ENCODE measurements at regions not wholly inside any gene's neighbourhood (a gene's known extent, or its start where the extent isn't known, plus 50 kb on each side); places are given as distances from the start of the nearest gene placed in this dataset.

- DNase-seq (ENCODE audit: low read depth, low spot score) (no peak), ATAC-seq (no peak)
- POLR2A ChIA-PET: no interaction called here
- BruUV-seq (replicated peaks): no TSS peak
- no peak overlapping the region for H3K9ac ChIP-seq (ENCODE audit: low read length)
- H4K20me1 ChIP-seq (ENCODE audit: insufficient read depth): no peaks in the 10 kb centered on the region
- no peak overlapping the region for H2AFZ ChIP-seq (ENCODE audit: low read depth, low read length, poor library complexity, severe bottlenecking)
- RAD21 ChIA-PET (ENCODE audit: low non-redundant PET in 1 of 2, low total read pairs in 2 of 2, uncharacterized antibody in 2 of 2, unreplicated experiment in 2 of 2): no interaction called here
- no peaks in the 10 kb centered on the region for H3K36me3 ChIP-seq (ENCODE audit: control insufficient read depth in 1 of 2, insufficient read depth in 2 of 2, low read length in 2 of 2)
- no peak overlapping the region for H3K4me3 ChIP-seq (replicated peaks in 1 of 2; ENCODE audit: low read depth in 1 of 2, low read length in 2 of 2)
- H3K4me2 ChIP-seq (ENCODE audit: low read length): no peak overlapping the region
- H3K9me2 ChIP-seq (ENCODE audit: insufficient read depth): no peaks in the 10 kb centered on the region
- TF ChIP-seq CBX3 (IDR thresholded peaks at IDR 0.05; ENCODE audit: low read depth) (no peak), MAX (IDR thresholded peaks at IDR 0.05) (no peak), TCF7L2 (IDR thresholded peaks at IDR 0.05; ENCODE audit: borderline replicate concordance, extremely low read depth, insufficient read depth, insufficient read length) (no peak), EZH2 (IDR thresholded peaks at IDR 0.05) (no peak), SIN3A (IDR thresholded peaks at IDR 0.05; ENCODE audit: low read depth) (no peak), REST (IDR thresholded peaks at IDR 0.05; ENCODE audit: low read depth) (no peak), ELF1 (IDR thresholded peaks at IDR 0.05; ENCODE audit: borderline replicate concordance, low read depth) (no peak), ZFX (IDR thresholded peaks at IDR 0.05) (no peak), EGR1 (IDR thresholded peaks at IDR 0.05; ENCODE audit: low read depth) (no peak), JUND (IDR thresholded peaks at IDR 0.05) (no peak), EZH2phosphoT487 (IDR thresholded peaks at IDR 0.05; ENCODE audit: borderline replicate concordance) (no peak)
- no peaks in the 10 kb centered on the region for H3K79me2 ChIP-seq (ENCODE audit: insufficient read depth, low read length)
- H3K9me3 ChIP-seq (ENCODE audit: control insufficient read depth in 1 of 2, insufficient read depth in 1 of 2, low read depth in 1 of 2, low read length in 2 of 2): no peaks in the 10 kb centered on the region
- intact Hi-C loops (cut with micrococcal nuclease): no loop called here
- H3K4me1 ChIP-seq (ENCODE audit: control insufficient read depth in 1 of 2, insufficient read depth in 2 of 2, low read length in 2 of 2): no peaks in the 10 kb centered on the region
- CTCF ChIA-PET: no interaction called here
- H3K27ac ChIP-seq (ENCODE audit: low read depth, low read length): no peak overlapping the region
- H3K27me3 ChIP-seq (ENCODE audit: insufficient read depth, low read length): no peaks in the 10 kb centered on the region
Measured at GRCh38 chr7:85561706-85562105, 374.9 kb upstream of the SEMA3D start.
